K562 (cell line): ENCODE measurements at regions not wholly inside any gene's neighbourhood (a gene's known extent, or its start where the extent isn't known, plus 50 kb on each side); places are given as distances from the start of the nearest gene placed in this dataset.

Experiments used
- ATAC-seq: fragments of 200-7000 bp; cut with Tn5 transposase; 3 replicates; pipeline ENCODE4 v1.9.1; 2020; ENCODE audit warnings: moderate library complexity
- BruUV-seq: library from RNA; stranded (reverse); fragments of 400-500 nt; replicated peaks from 2 replicates; lab custom pipeline; 2021; lab: Mats Ljungman, UMichigan
- CTCF ChIA-PET: fragments of 300-600 bp; formaldehyde crosslinking; extraction: SDS; loops from one replicate; lab custom pipeline; 2021; ENCODE audit warnings: low intra/inter-chr PET ratio; lab: Yijun Ruan, JAX
- POLR2A ChIA-PET: fragments of 300-600, 350-650 bp; sonication (Branson Sonifier 250); formaldehyde crosslinking; extraction: SDS; loops from one replicate; lab custom pipeline; 2021; ENCODE audit warnings: antibody characterized with exemption, inconsistent platforms; lab: Yijun Ruan, JAX
- DNase-seq, 4 experiments: peaks; one replicate each; pipeline versions ENCODE4 v3.0.0 to v3.0.0-alpha.2; 2011 to 2018; ENCODE audit warnings: low spot score in 3 of 4, mixed read lengths in 3 of 4; ENCODE audit errors: extremely low read depth in 1 of 4
- FAIRE-seq: peaks from 2 replicates; lab custom pipeline; 2011; peaks lifted over from hg19 to GRCh38; lab: Jason Lieb, UNC
- H2AFZ ChIP-seq: 2 replicates; pipeline ENCODE4 v1.6.0; 2011; ENCODE audit warnings: low read depth, low read length, control low read depth, inconsistent platforms
- H3K27ac ChIP-seq: fragments of 200-600 bp; 3 replicates; pipeline ENCODE4 v1.8.0; 2011; ENCODE audit warnings: low read depth, mild to moderate bottlenecking, control low read depth, inconsistent platforms, low read length, moderate library complexity, mixed read lengths; ENCODE audit errors: extremely low read depth
- H3K27me3 ChIP-seq, 2 experiments: fragments of 300-600 bp in 1 of 2; 2 replicates in 1 of 2; 3 replicates in 1 of 2; pipeline versions ENCODE4 v1.6.0 to v1.8.0; 2011; ENCODE audit warnings: inconsistent platforms in 2 of 2, low read length in 2 of 2, mild to moderate bottlenecking in 1 of 2, mixed read lengths in 1 of 2, moderate library complexity in 1 of 2; ENCODE audit not compliant: control insufficient read depth in 2 of 2, insufficient read depth in 2 of 2
- H3K36me3 ChIP-seq: fragments of 300-600 bp; 3 replicates; pipeline ENCODE4 v1.8.0; 2011; ENCODE audit warnings: mild to moderate bottlenecking, low read length, inconsistent platforms; ENCODE audit not compliant: control insufficient read depth, insufficient read depth
- H3K4me1 ChIP-seq, 2 experiments: fragments of 200-600 bp in 1 of 2; replicated peaks in 1 of 2; 2 replicates in 1 of 2; 3 replicates in 1 of 2; pipeline versions ENCODE4 v1.5.1 to v1.8.0; 2011; ENCODE audit warnings: inconsistent platforms in 2 of 2, low read length in 2 of 2, mild to moderate bottlenecking in 1 of 2, mixed read lengths in 1 of 2, moderate library complexity in 1 of 2; ENCODE audit not compliant: control insufficient read depth in 2 of 2, insufficient read depth in 2 of 2
- H3K4me2 ChIP-seq: 2 replicates; pipeline ENCODE4 v1.6.1; 2011; ENCODE audit warnings: low read length, control low read depth, inconsistent platforms, mixed read lengths; ENCODE audit not compliant: insufficient read depth
- H3K4me3 ChIP-seq: fragments of 200-600 bp; sonication (generic), shearing (Covaris generic); 2 replicates; pipeline ENCODE4 v1.5.1; 2016; ENCODE audit warnings: control low read depth, inconsistent platforms
- H3K79me2 ChIP-seq: fragments of 200-600 bp; 3 replicates; pipeline ENCODE4 v1.8.0; 2011; ENCODE audit warnings: low read length, inconsistent platforms; ENCODE audit not compliant: control insufficient read depth, insufficient read depth
- H3K9ac ChIP-seq, 2 experiments: 2 replicates each; pipeline versions ENCODE4 v1.6.0 to v1.6.1; 2011; ENCODE audit warnings: low read depth in 2 of 2, low read length in 2 of 2, control low read depth in 1 of 2, inconsistent platforms in 1 of 2, mild to moderate bottlenecking in 1 of 2, mixed read lengths in 1 of 2; ENCODE audit not compliant: insufficient read depth in 1 of 2
- H3K9me1 ChIP-seq: one replicate; pipeline ENCODE4 v1.6.0; 2011; ENCODE audit warnings: inconsistent platforms, mild to moderate bottlenecking, low read length, moderate library complexity; ENCODE audit not compliant: control insufficient read depth, insufficient read depth
- H3K9me3 ChIP-seq: replicated peaks from 2 replicates; pipeline ENCODE4 v1.5.1; 2011; ENCODE audit warnings: low read depth, low read length, inconsistent platforms; ENCODE audit not compliant: control insufficient read depth, insufficient read depth
- H4K20me1 ChIP-seq: replicated peaks from 2 replicates; pipeline ENCODE4 v1.6.1; 2011; ENCODE audit warnings: low read length, inconsistent platforms, mixed read lengths; ENCODE audit not compliant: control insufficient read depth, insufficient read depth
- CBX1 ChIP-seq: sonication (generic); IDR thresholded peaks from 2 replicates; pipeline ENCODE4 v1.6.1; 2016; ENCODE audit warnings: antibody characterized with exemption, low read depth, mild to moderate bottlenecking
- CSDE1 ChIP-seq, 2 experiments: fragments of 450-650 bp; IDR thresholded peaks; 2 replicates each; pipeline ENCODE4 v1.6.1; 2016; ENCODE audit warnings: mild to moderate bottlenecking in 1 of 2
- CXXC5 ChIP-seq: fragments of 250-450 bp; sonication (Bioruptor Pico); IDR thresholded peaks from 2 replicates; pipeline ENCODE4 v1.8.0; 2022; ENCODE audit warnings: inconsistent platforms, mild to moderate bottlenecking, moderate library complexity
- DDX20 ChIP-seq: fragments of 450-650 bp; IDR thresholded peaks from 2 replicates; pipeline ENCODE4 v1.6.1; 2016; ENCODE audit warnings: missing genetic modification characterization, low read depth, mild to moderate bottlenecking, missing compliant biosample characterization, moderate library complexity
- ELK1 ChIP-seq: sonication (generic); formaldehyde crosslinking; IDR thresholded peaks from 2 replicates; pipeline ENCODE4 v1.8.1; 2022; ENCODE audit warnings: missing genetic modification reagents
- GABPA ChIP-seq: fragments of 200-800 bp; sonication (Bioruptor generic); conservative IDR thresholded peaks from 2 replicates; pipeline ENCODE4 v1.6.1; 2016; ENCODE audit warnings: low read depth, missing genetic modification characterization, missing compliant biosample characterization
- HMG20B ChIP-seq: fragments of 250-450 bp; sonication (Bioruptor Pico); IDR thresholded peaks from 2 replicates; pipeline ENCODE4 v1.5.0; 2021; ENCODE audit warnings: mild to moderate bottlenecking
- NFATC3 ChIP-seq: fragments of 450-650 bp; IDR thresholded peaks from 2 replicates; pipeline ENCODE4 v1.6.1; 2017; ENCODE audit warnings: mild to moderate bottlenecking
- PHTF2 ChIP-seq: fragments of 250-450 bp; sonication (Bioruptor Pico); IDR thresholded peaks from 2 replicates; pipeline ENCODE4 v1.5.0; 2021; ENCODE audit warnings: mild to moderate bottlenecking
- SMARCA4 ChIP-seq: fragments of 450-650 bp; IDR thresholded peaks from 2 replicates; pipeline ENCODE4 v1.6.1; 2016
- SRSF7 ChIP-seq: fragments of 200-400 bp; formaldehyde crosslinking; optimal IDR thresholded peaks from 2 replicates; pipeline ENCODE3; 2017; ENCODE audit warnings: mild to moderate bottlenecking, low read depth, low read length
- ZKSCAN8 ChIP-seq: fragments of 200-800 bp; sonication (Bioruptor generic); IDR thresholded peaks from 2 replicates; pipeline ENCODE4 v1.6.1; 2016; ENCODE audit warnings: missing genetic modification characterization, missing compliant biosample characterization
- ZNF280A ChIP-seq: fragments of 450-650 bp; IDR thresholded peaks from 2 replicates; pipeline ENCODE4 v1.6.1; 2018; ENCODE audit warnings: mild to moderate bottlenecking, low read depth; ENCODE audit not compliant: partially characterized antibody
- WGBS: fragments of 100-300 bp; shearing (Covaris generic); methylation state at CpG from one replicate; pipeline ENCODE4 v1.1.6; 2016; ENCODE audit warnings: low coverage, mixed read lengths; ENCODE audit not compliant: insufficient coverage; ENCODE audit errors: missing lambda C conversion rate; 5-methylcytosine and 5-hydroxymethylcytosine counted together
- in situ Hi-C: fragments of 300-500 bp; cut with MboI; formaldehyde crosslinking; loops from 4 replicates; pipeline ENCODE4 v1.15.0; 2018; ENCODE audit warnings: inconsistent platforms, mixed read lengths
- intact Hi-C: fragments of 100-400 bp; cut with micrococcal nuclease; formaldehyde crosslinking; loops from 2 replicates; pipeline ENCODE4 v1.14.2; 2022

- TF ChIP-seq PHTF2 (CRISPR knock-in tag), result no peak
These were observed 481.4 kb upstream of the BTBD3 start (continued) for GRCh38 chr20:11436113-11436905.

GRCh38 chr20:11437090-11437489 lies 480.6 kb upstream of the BTBD3 start:
- Histone ChIP-seq H3K9ac (no peak overlapping the region), H2AFZ (no peak overlapping the region), H4K20me1 (no peaks in the 10 kb centered on the region), H3K79me2 (no peaks in the 10 kb centered on the region), H3K27ac (no peak overlapping the region), H3K36me3 (no peaks in the 10 kb centered on the region), H3K9me1 (no peaks in the 10 kb centered on the region), H3K27me3 (no peaks in the 10 kb centered on the region), H3K4me3 (no peak overlapping the region), H3K9me3 (no peaks in the 10 kb centered on the region), H3K4me2 (no peak overlapping the region), H3K4me1 (no peaks in the 10 kb centered on the region)
- in situ Hi-C loops (no loop called here), intact Hi-C loops (no loop called here)
- no peak for ATAC-seq
- ChIA-PET POLR2A (no interaction called here), CTCF (no interaction called here)
- 6% methylated on average over 3 of the region's 3 CpGs for WGBS
- BruUV-seq, result no TSS peak
- FAIRE-seq, result no peak
- DNase-seq, result no peak
- TF ChIP-seq ZNF280A (no peak), DDX20 (tag) (no peak), SRSF7 (no peak), GABPA (tag) (no peak), ZKSCAN8 (CRISPR knock-in tag) (no peak), CSDE1 (IDR thresholded peaks at IDR 0.05) (no peak), ELK1 (CRISPR knock-in tag) (no peak), CBX1 (no peak), SMARCA4 (no peak), HMG20B (CRISPR knock-in tag) (no peak), CXXC5 (CRISPR knock-in tag) (no peak), NFATC3 (no peak)
